GM23338 (cell line): ENCODE measurements at regions not wholly inside any gene's neighbourhood (a gene's known extent, or its start where the extent isn't known, plus 50 kb on each side); places are given as distances from the start of the nearest gene placed in this dataset.

Source experiments
- ATAC-seq: fragments of 200-7000 bp; cut with Tn5 transposase; 3 replicates; pipeline ENCODE4 v1.9.1; 2020
- DNase-seq: peaks from one replicate; pipeline ENCODE4 v3.0.0-alpha.2; 2015; ENCODE audit warnings: low spot score
- H2AFZ ChIP-seq: fragments of 200-600 bp; sonication (generic); 2 replicates; pipeline ENCODE4 v1.8.0; 2016; ENCODE audit warnings: antibody characterized with exemption, mild to moderate bottlenecking, moderate library complexity
- H3F3A ChIP-seq: fragments of 200-600 bp; sonication (generic); replicated peaks from 2 replicates; pipeline ENCODE4 v1.8.0; 2017; ENCODE audit warnings: antibody characterized with exemption, mixed run types, low read depth
- H3K27ac ChIP-seq: fragments of 200-600 bp; sonication (generic); 2 replicates; pipeline ENCODE4 v1.6.1; 2016; ENCODE audit warnings: low read depth
- H3K27me3 ChIP-seq: fragments of 200-600 bp; sonication (generic); 2 replicates; pipeline ENCODE4 v1.8.0; 2016; ENCODE audit warnings: mild to moderate bottlenecking, mixed run types, moderate library complexity; ENCODE audit not compliant: insufficient read depth
- H3K36me3 ChIP-seq: fragments of 200-600 bp; sonication (generic); 2 replicates; pipeline ENCODE4 v1.8.0; 2016; ENCODE audit warnings: mild to moderate bottlenecking; ENCODE audit not compliant: insufficient read depth
- H3K4me1 ChIP-seq: fragments of 200-600 bp; sonication (generic); 2 replicates; pipeline ENCODE4 v1.8.0; 2016; ENCODE audit warnings: mild to moderate bottlenecking, moderate library complexity; ENCODE audit not compliant: insufficient read depth
- H3K4me2 ChIP-seq: fragments of 200-600 bp; sonication (generic); 2 replicates; pipeline ENCODE4 v1.7.1; 2017; ENCODE audit warnings: mixed run types
- H3K4me3 ChIP-seq: fragments of 200-600 bp; sonication (generic); 2 replicates; pipeline ENCODE4 v1.6.1; 2016; ENCODE audit warnings: mixed run types
- H3K79me2 ChIP-seq: fragments of 200-600 bp; sonication (generic); replicated peaks from 2 replicates; pipeline ENCODE4 v1.8.0; 2017; ENCODE audit warnings: mild to moderate bottlenecking; ENCODE audit not compliant: insufficient read depth
- H3K9me2 ChIP-seq: fragments of 200-600 bp; sonication (generic); 2 replicates; pipeline ENCODE4 v1.8.0; 2017; ENCODE audit not compliant: insufficient read depth
- H4K20me1 ChIP-seq: fragments of 200-600 bp; sonication (generic); replicated peaks from 2 replicates; pipeline ENCODE4 v1.8.0; 2017; ENCODE audit warnings: mild to moderate bottlenecking; ENCODE audit not compliant: insufficient read depth
- H3K27ac Mint-ChIP-seq: 2 replicates; pipeline ENCODE4 v1.8.0; 2020; ENCODE audit warnings: inconsistent platforms, mild to moderate bottlenecking, moderate library complexity, mixed read lengths
- H3K27me3 Mint-ChIP-seq: 3 replicates; pipeline ENCODE4 v1.8.0; 2022; ENCODE audit warnings: low read depth, mild to moderate bottlenecking, moderate library complexity, mixed read lengths, inconsistent platforms; ENCODE audit not compliant: insufficient read depth, poor library complexity
- H3K36me3 Mint-ChIP-seq: 3 replicates; pipeline ENCODE4 v1.8.0; 2021; ENCODE audit warnings: low read depth, mild to moderate bottlenecking, inconsistent platforms, moderate library complexity, mixed read lengths
- H3K4me1 Mint-ChIP-seq: 3 replicates; pipeline ENCODE4 v1.8.0; 2020; ENCODE audit warnings: mild to moderate bottlenecking, inconsistent platforms, mixed read lengths
- H3K4me3 Mint-ChIP-seq: 3 replicates; pipeline ENCODE4 v1.8.0; 2021; ENCODE audit warnings: moderate library complexity, mild to moderate bottlenecking, inconsistent platforms, mixed read lengths
- H3K9me3 Mint-ChIP-seq: 3 replicates; pipeline ENCODE4 v1.8.0; 2020; ENCODE audit warnings: moderate library complexity, mild to moderate bottlenecking, inconsistent platforms, mixed read lengths
- CREB1 ChIP-seq: fragments of 250-450 bp; sonication (Bioruptor Pico); IDR thresholded peaks from 2 replicates; pipeline ENCODE4 v1.5.0; 2020; ENCODE audit warnings: low read depth, mild to moderate bottlenecking, moderate library complexity
- CTCF ChIP-seq, 2 experiments: fragments of 200-600 bp in 1 of 2; sonication (generic) in 1 of 2; conservative IDR thresholded peaks; 2 replicates each; pipeline versions ENCODE4 v1.5.1 to v1.6.1; 2016 to 2017; ENCODE audit warnings: antibody characterized with exemption in 2 of 2, low read depth in 2 of 2, mild to moderate bottlenecking in 2 of 2, moderate library complexity in 1 of 2
- ETS1 ChIP-seq: IDR thresholded peaks from 2 replicates; pipeline ENCODE4 v1.6.1; 2016; ENCODE audit warnings: antibody characterized with exemption
- EZH2 ChIP-seq: fragments of 200-600 bp; sonication (generic); IDR thresholded peaks from one replicate; pipeline ENCODE4 v1.8.0; 2017; ENCODE audit warnings: antibody characterized with exemption, mild to moderate bottlenecking, low read depth; ENCODE audit not compliant: unreplicated experiment
- EZH2phosphoT487 ChIP-seq: fragments of 200-600 bp; sonication (generic); IDR thresholded peaks from one replicate; pipeline ENCODE4 v1.8.1; 2018; ENCODE audit warnings: antibody characterized with exemption; ENCODE audit not compliant: unreplicated experiment
- JUNB ChIP-seq: IDR thresholded peaks from one replicate; pipeline ENCODE4 v1.6.1; 2016; ENCODE audit warnings: antibody characterized with exemption; ENCODE audit not compliant: unreplicated experiment
- NANOG ChIP-seq: IDR thresholded peaks from 2 replicates; pipeline ENCODE4 v1.6.1; 2016; ENCODE audit warnings: antibody characterized with exemption, borderline replicate concordance
- REST ChIP-seq: IDR thresholded peaks from one replicate; pipeline ENCODE4 v1.6.1; 2018; ENCODE audit warnings: antibody characterized with exemption; ENCODE audit not compliant: unreplicated experiment
- STAT1 ChIP-seq: IDR thresholded peaks from one replicate; pipeline ENCODE4 v1.6.1; 2016; ENCODE audit warnings: antibody characterized with exemption; ENCODE audit not compliant: unreplicated experiment
- ZNF114 ChIP-seq: fragments of 250-450 bp; sonication (Bioruptor Pico); IDR thresholded peaks from 2 replicates; pipeline ENCODE4 v1.5.0; 2020; ENCODE audit warnings: mild to moderate bottlenecking, moderate library complexity
- ZNF462 ChIP-seq: fragments of 250-450 bp; sonication (Bioruptor Pico); IDR thresholded peaks from 2 replicates; pipeline ENCODE4 v1.5.0; 2020; ENCODE audit warnings: mild to moderate bottlenecking, moderate library complexity

- Histone ChIP-seq H2AFZ (no peak overlapping the region), H3K4me2 (no peak overlapping the region), H3K36me3 (no peaks in the 10 kb centered on the region), H3F3A (no peaks in the 10 kb centered on the region), H3K27ac (no peak overlapping the region), H3K4me3 (no peak overlapping the region), H3K9me2 (peaks cover 4% of the 10 kb centered on the region; the same call in 1 of the 2 replicates), H3K27me3 (no peaks in the 10 kb centered on the region), H3K79me2 (no peaks in the 10 kb centered on the region), H3K4me1 (no peaks in the 10 kb centered on the region), H4K20me1 (no peaks in the 10 kb centered on the region)
- Mint-ChIP-seq H3K9me3 (peaks cover 9% of the 10 kb centered on the region; the same call in 2 of the 3 replicates), H3K27ac (no peak overlapping the region), H3K27me3 (no peaks in the 10 kb centered on the region), H3K4me3 (no peak overlapping the region), H3K36me3 (peaks cover 4% of the 10 kb centered on the region; the same call in 2 of the 3 replicates), H3K4me1 (no peaks in the 10 kb centered on the region)
- TF ChIP-seq ZNF462 (no peak), CREB1 (CRISPR knock-in tag) (no peak), CTCF (conservative IDR thresholded peaks at IDR 0.05; ENCODE audit: low read depth in 2 of 2) (no peak), NANOG (no peak), EZH2 (no peak), EZH2phosphoT487 (no peak), REST (no peak), JUNB (no peak), ZNF114 (CRISPR knock-in tag) (no peak), STAT1 (no peak), ETS1 (no peak)
- DNase-seq (no peak), ATAC-seq (no peak)
Measured at GRCh38 chr4:33226783-33227182, 2506.6 kb downstream of the PCDH7 start.
